OCI-LY7 (cell line): ENCODE measurements at regions not wholly inside any gene's neighbourhood (a gene's known extent, or its start where the extent isn't known, plus 50 kb on each side); places are given as distances from the start of the nearest gene placed in this dataset.

Source experiments
- BruUV-seq: library from RNA; stranded (reverse); fragments of 400-500 nt; replicated peaks from 2 replicates; lab custom pipeline; 2021; lab: Mats Ljungman, UMichigan
- CTCF ChIA-PET: fragments of 300-600 bp; sonication (Branson Sonifier 250); formaldehyde crosslinking; loops from one replicate; lab custom pipeline; 2022; ENCODE audit warnings: antibody characterized with exemption; ENCODE audit not compliant: unreplicated experiment; lab: Charles Lee
- POLR2A ChIA-PET: fragments of 300-600 bp; sonication (Branson Sonifier 250); formaldehyde crosslinking; loops from one replicate; lab custom pipeline; 2022; ENCODE audit warnings: antibody characterized with exemption; lab: Charles Lee
- DNase-seq: peaks from one replicate; pipeline ENCODE4 v3.0.0-alpha.2; 2015; ENCODE audit warnings: low spot score
- H2AFZ ChIP-seq: fragments of 200-600 bp; sonication (generic), shearing (Covaris generic); 2 replicates; pipeline ENCODE4 v1.6.1; 2014; ENCODE audit warnings: mild to moderate bottlenecking, antibody characterized with exemption, low read length, moderate library complexity
- H3K27ac ChIP-seq: fragments of 200-600 bp; sonication (generic); 2 replicates; pipeline ENCODE4 v1.5.1; 2014; ENCODE audit warnings: mixed run types, low read depth, mild to moderate bottlenecking, moderate library complexity, low read length, inconsistent platforms; ENCODE audit not compliant: poor library complexity, severe bottlenecking
- H3K36me3 ChIP-seq: fragments of 200-600 bp; sonication (generic); 2 replicates; pipeline ENCODE4 v1.6.1; 2014; ENCODE audit warnings: mild to moderate bottlenecking, antibody characterized with exemption, low read length, moderate library complexity, mixed read lengths; ENCODE audit not compliant: insufficient read depth
- H3K4me1 ChIP-seq: fragments of 200-600 bp; sonication (generic); 2 replicates; pipeline ENCODE4 v1.5.1; 2014; ENCODE audit warnings: mild to moderate bottlenecking, low read length; ENCODE audit not compliant: insufficient read depth, poor library complexity, severe bottlenecking
- H3K4me2 ChIP-seq: fragments of 200-600 bp; sonication (generic); 2 replicates; pipeline ENCODE4 v1.6.1; 2014; ENCODE audit warnings: mild to moderate bottlenecking, low read length
- H3K4me3 ChIP-seq: fragments of 200-600 bp; sonication (generic); 2 replicates; pipeline ENCODE4 v1.5.1; 2014; ENCODE audit warnings: mild to moderate bottlenecking, low read depth, low read length; ENCODE audit not compliant: poor library complexity, severe bottlenecking
- H3K79me2 ChIP-seq: fragments of 200-600 bp; sonication (generic); 2 replicates; pipeline ENCODE4 v1.6.1; 2016; ENCODE audit warnings: low read depth, mild to moderate bottlenecking, low read length, moderate library complexity, mixed read lengths; ENCODE audit not compliant: insufficient read depth
- H3K9me2 ChIP-seq: fragments of 200-600 bp; sonication (generic); 2 replicates; pipeline ENCODE4 v1.6.1; 2016; ENCODE audit warnings: mild to moderate bottlenecking, low read length, mixed read lengths; ENCODE audit not compliant: insufficient read depth
- H3K9me3 ChIP-seq: fragments of 200-600 bp; sonication (generic); 2 replicates; pipeline ENCODE4 v1.6.1; 2014; ENCODE audit warnings: mild to moderate bottlenecking, mixed run types, low read length, mixed read lengths
- H4K20me1 ChIP-seq: fragments of 200-600 bp; sonication (generic); 2 replicates; pipeline ENCODE4 v1.6.1; 2014; ENCODE audit warnings: mild to moderate bottlenecking, antibody characterized with exemption, low read length, moderate library complexity, mixed read lengths; ENCODE audit not compliant: insufficient read depth
- CTCF ChIP-seq: fragments of 200-600 bp; sonication (generic); conservative IDR thresholded peaks from 2 replicates; pipeline ENCODE4 v1.5.1; 2014; ENCODE audit warnings: mild to moderate bottlenecking, antibody characterized with exemption, low read length, moderate library complexity, mixed read lengths
- EZH2phosphoT487 ChIP-seq: fragments of 200-600 bp; sonication (generic); IDR thresholded peaks from 2 replicates; pipeline ENCODE4 v1.6.1; 2018; ENCODE audit warnings: low read depth, borderline replicate concordance, mild to moderate bottlenecking, mixed run types, antibody characterized with exemption, low read length, moderate library complexity, mixed read lengths
- intact Hi-C: fragments of 100-400 bp; cut with micrococcal nuclease; formaldehyde crosslinking; loops from one replicate; pipeline ENCODE4 v1.10.0; 2022; ENCODE audit not compliant: unreplicated experiment

GRCh38 chr2:104938231-104938941 is 84.5 kb downstream of the POU3F3 start:
- no peaks in the 10 kb centered on the region for H4K20me1 ChIP-seq
- no TSS peak for BruUV-seq
- no peaks in the 10 kb centered on the region for H3K9me2 ChIP-seq
- TF ChIP-seq EZH2phosphoT487 = no peak
- no peaks in the 10 kb centered on the region for H3K9me3 ChIP-seq
- CTCF ChIA-PET = interaction anchor here (0.8 to 1.3 kb wide), 3 partner anchors 15 to 89 kb away, joined by 3 to 9 read pairs (median 5); no protein-coding TSS in a partner anchor
- H3K4me1 ChIP-seq = peaks cover 25% of the 10 kb centered on the region
- POLR2A ChIA-PET = interaction anchor here (0.7 to 2.1 kb wide), 10 partner anchors 11 to 143 kb away, joined by 3 to 6 read pairs (median 4); partner anchors contain the start of gene MRPS9
- no peaks in the 10 kb centered on the region for H3K36me3 ChIP-seq
- intact Hi-C loops = loop anchor here (2.0 kb wide), 1 partner anchor 38 kb away; no protein-coding TSS in a partner anchor
- no peak overlapping the region for H3K27ac ChIP-seq
- H3K79me2 ChIP-seq = no peaks in the 10 kb centered on the region
- peak; percentile 44 for DNase-seq
- peak overlapping the region; percentile 50 for H3K4me2 ChIP-seq
- peak overlapping the region; percentile 65 for H2AFZ ChIP-seq
- H3K4me3 ChIP-seq = no peak overlapping the region

GRCh38 chr2:104939570-104940217 is 85.8 kb downstream of the POU3F3 start:
- Histone ChIP-seq H3K4me1 (peaks cover 25% of the 10 kb centered on the region), H3K79me2 (no peaks in the 10 kb centered on the region), H3K4me2 (peak overlapping the region; percentile 50), H3K27ac (no peak overlapping the region), H4K20me1 (no peaks in the 10 kb centered on the region), H3K4me3 (no peak overlapping the region), H2AFZ (peak overlapping the region; percentile 65), H3K36me3 (no peaks in the 10 kb centered on the region), H3K9me2 (no peaks in the 10 kb centered on the region), H3K9me3 (no peaks in the 10 kb centered on the region)
- POLR2A ChIA-PET = interaction anchor here (0.9 to 2.1 kb wide), 4 partner anchors 8 to 98 kb away, joined by 3 to 6 read pairs (median 4); partner anchors contain the start of gene MRPS9
- TF ChIP-seq EZH2phosphoT487 (no peak), CTCF (no peak)
- BruUV-seq = no TSS peak
- no peak for DNase-seq
- CTCF ChIA-PET = interaction anchor here (0.8 kb wide), 1 partner anchor 37 kb away, joined by 3 read pairs; no protein-coding TSS in a partner anchor
- intact Hi-C loops = loop anchor here (2.0 kb wide), 1 partner anchor 37 kb away; no protein-coding TSS in a partner anchor

GRCh38 chr2:104944495-104944894 is 90.6 kb downstream of the POU3F3 start:
- intact Hi-C loops = no loop called here
- H3K4me3 ChIP-seq = no peak overlapping the region
- H2AFZ ChIP-seq = no peak overlapping the region
- H3K9me3 ChIP-seq = no peaks in the 10 kb centered on the region
- H4K20me1 ChIP-seq = no peaks in the 10 kb centered on the region
- peak; percentile 16 for DNase-seq
- TF ChIP-seq EZH2phosphoT487 (no peak), CTCF (peak; percentile 67)
- no peaks in the 10 kb centered on the region for H3K36me3 ChIP-seq
- H3K27ac ChIP-seq = no peak overlapping the region
- BruUV-seq = no TSS peak
- ChIA-PET POLR2A (interaction anchor here (0.6 to 2.8 kb wide), 2 partner anchors 32 to 297 kb away, joined by 5 to 8 read pairs; no protein-coding TSS in a partner anchor), CTCF (no interaction called here)
- peaks cover 10% of the 10 kb centered on the region for H3K4me1 ChIP-seq
- H3K79me2 ChIP-seq = no peaks in the 10 kb centered on the region
- H3K4me2 ChIP-seq = no peak overlapping the region
- H3K9me2 ChIP-seq = no peaks in the 10 kb centered on the region
